ENCODE measurements at regions not wholly inside any gene's neighbourhood (a gene's known extent, or its start where the extent isn't known, plus 50 kb on each side); places are given as distances from the start of the nearest gene placed in this dataset.
A peak's percentile ranks its signal among the peaks of the same experiment; 100 is the strongest.

- TF ChIP-seq CTCF (IDR thresholded peaks at IDR 0.05; ENCODE audit: poor library complexity, severe bottlenecking) (peak; percentile 86), SMC3 (conservative IDR thresholded peaks at IDR 0.05; ENCODE audit: poor library complexity) (peak; percentile 86)
These were observed 326.0 kb upstream of the SGO1 start for GRCh38 chr3:20511863-20512505.

Data from neural cell (in vitro differentiated cells).